HG02763 (cell line): ENCODE measurements at regions not wholly inside any gene's neighbourhood (a gene's known extent, or its start where the extent isn't known, plus 50 kb on each side); places are given as distances from the start of the nearest gene placed in this dataset.

ENCODE experiments used
- ATAC-seq: cut with Tn5 transposase; IDR thresholded peaks from one replicate; pipeline ENCODE4 v1.9.1; 2021; ENCODE audit warnings: mild to moderate bottlenecking, moderate library complexity; ENCODE audit not compliant: unreplicated experiment

GRCh38 chr9:7403839-7404487 is 395.6 kb downstream of the DMAC1 start:
- no peak for ATAC-seq

GRCh38 chr9:7403028-7403389 is 396.6 kb downstream of the DMAC1 start:
- no peak for ATAC-seq

DNA sequence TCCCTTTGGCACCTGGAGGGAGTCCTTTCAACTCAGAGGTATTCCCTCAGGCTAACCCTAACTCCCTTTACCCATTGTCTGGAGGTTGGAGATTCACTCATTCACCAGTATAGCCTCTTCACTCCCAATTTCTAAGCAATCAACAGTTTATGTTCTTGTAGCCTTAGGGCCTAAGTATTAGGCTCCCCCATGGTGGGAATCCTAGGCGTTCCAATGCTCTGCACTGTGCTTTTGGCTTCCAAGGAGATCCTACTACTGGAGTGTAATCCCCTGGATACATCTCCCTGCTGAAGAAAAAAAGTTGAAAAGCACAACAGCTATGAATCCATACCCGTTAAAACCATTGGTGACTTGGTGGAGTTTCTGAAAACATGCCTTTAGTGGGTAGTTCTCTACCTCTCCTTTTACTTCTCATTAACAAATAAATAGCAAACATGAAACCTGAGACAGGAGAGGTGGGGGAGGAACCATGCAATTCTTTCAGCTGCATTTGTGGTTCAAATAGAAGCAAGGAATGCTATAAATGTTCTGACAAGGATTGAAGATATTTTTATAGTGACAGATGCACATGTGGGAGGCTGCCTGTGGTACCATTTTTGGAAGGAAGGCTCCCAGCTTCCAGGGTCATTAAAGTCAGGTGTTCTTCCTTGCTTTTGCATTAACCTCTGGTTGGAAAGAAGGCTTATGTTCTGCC is 397.1 kb downstream of the DMAC1 start:
- no peak for ATAC-seq

DNA sequence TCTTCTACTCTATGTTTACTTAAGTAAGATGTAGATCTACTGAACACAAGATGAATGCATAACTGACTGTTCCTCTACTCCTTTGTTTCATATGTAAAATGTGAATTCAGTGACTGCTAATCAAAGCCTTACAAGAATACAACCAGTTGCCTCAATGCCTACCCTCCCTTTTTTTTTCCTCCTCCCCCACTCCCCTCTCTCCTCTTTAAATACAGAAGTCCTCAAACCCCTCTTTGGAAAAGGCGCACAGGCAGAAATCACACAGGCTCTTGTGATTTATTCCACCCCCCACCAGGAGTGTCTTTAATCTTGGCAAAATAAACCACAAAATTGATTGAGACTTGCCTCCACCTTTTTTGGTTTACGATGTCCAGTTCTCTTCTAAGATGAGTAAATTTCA is 398.5 kb downstream of the DMAC1 start:
- no peak for ATAC-seq

DNA sequence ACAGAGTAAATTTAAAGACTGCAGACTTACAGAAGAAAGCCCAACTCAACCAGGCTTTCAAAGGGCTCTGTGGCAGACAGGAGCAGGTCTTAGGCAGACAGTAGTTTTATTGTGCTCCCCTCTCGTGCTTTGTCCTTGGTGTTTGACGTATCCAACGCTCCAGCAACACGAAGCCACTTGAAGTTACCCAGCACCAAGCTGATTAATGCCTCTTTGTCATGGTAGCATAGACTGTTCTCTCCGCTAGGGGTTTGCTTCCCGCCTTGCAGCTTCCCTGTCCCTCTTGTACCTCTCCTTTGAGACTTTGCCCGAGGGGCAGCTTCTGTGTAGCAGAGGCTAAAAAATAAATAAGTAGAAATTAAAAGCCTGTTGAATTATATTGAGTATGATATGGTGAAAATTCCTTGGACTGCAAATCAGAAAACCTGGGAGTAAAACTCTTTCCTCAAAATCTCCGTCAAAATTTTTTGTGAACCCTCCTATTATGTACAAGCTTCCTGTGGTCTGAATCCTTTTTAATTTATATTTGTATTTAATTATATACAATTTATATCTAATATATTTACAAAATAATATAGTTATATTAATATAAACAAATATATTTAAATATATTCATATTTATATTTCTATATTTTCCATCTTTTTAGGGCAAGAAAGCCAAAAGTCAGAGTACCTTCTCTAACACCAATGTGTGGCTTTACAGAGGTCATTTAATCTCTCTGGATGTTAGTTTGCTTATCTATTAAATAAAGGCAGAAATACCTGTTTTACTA is 405.4 kb downstream of the DMAC1 start:
- ATAC-seq = no peak

DNA sequence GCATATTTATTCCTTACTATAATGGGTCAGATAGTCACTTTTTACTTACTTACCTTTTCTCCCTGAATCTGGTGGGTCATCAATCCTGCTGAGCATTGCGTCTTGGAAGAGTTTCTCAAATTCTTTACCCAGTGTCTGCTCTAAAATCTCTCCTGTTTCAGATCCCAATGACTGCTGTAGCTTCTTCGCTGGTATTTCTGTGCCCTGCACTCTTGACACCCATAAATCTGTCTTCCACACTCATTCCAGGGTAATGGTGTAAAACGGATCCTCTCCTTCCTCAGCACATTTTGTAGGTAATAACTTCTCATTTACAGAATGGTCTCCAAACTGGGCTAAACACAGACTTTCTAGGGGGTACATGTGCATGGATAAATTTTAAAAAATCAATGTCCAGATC is 407.4 kb downstream of the DMAC1 start:
- ATAC-seq = no peak

- no peak for ATAC-seq
Observed at GRCh38 chr9:7388755-7389154, 410.8 kb downstream of the DMAC1 start.

DNA sequence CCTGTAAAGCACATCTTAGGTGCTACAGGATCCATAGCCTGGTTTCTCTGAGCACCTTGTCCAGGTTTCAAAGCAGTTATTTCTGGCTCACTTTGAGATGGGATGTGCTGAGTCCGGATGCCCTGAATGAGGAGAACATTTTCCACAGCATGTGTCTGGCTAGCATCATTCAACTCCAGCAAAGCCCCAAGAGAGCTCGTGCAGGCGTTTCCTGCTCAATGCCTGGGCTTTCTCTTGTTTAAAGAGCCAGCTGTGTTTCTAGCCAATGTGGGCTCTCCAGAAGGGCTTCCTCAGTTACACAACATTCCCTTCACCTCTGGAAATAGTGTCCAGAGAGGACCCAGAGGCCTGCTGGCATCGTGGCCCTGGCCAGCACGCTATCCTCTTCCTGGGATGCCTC is 411.7 kb downstream of the DMAC1 start:
- ATAC-seq = no peak

GRCh38 chr9:7382304-7382703 is 417.3 kb downstream of the DMAC1 start:
- ATAC-seq = no peak

DNA sequence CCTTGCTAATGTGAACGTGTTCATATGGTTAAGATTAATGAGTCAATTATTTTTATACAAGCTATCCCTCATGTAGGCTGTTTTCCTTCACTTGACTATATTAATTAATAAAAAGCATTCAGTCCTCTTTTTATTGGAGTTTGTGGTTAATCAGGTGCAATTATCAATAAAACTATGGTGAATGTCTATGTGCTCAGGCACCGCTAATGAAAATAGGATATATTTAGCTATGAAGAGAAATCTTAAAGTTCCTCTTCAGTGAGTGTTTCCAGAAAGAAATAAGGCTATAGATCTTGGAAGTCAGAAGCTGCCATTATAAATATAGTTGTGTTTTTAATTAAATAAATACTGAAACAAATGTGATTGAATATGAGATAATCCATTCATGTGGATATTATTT is 422.1 kb downstream of the DMAC1 start:
- ATAC-seq = no peak

GRCh38 chr9:7376833-7377232 is 422.7 kb downstream of the DMAC1 start:
- no peak for ATAC-seq

DNA sequence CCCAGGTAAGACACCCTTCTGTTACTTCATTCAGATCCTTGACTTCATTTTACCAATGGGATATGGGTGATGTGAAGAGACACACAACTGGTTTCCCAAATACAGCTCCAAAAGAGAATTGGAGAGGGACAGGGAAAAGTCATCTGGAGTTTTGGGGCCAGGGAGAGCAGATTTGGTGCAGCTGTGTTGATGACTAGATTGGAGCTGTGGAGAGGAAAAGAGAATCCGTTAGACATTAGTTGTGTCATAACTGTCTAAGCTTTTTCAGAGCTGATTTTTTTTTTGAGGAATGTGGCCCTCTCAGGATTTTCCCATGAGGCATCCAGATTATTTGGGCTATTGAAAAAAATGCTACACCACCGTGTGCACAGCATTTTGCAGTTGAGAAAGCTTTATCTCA is 423.4 kb downstream of the DMAC1 start:
- ATAC-seq = no peak

- no peak for ATAC-seq
Observed at GRCh38 chr9:7375013-7375511, 424.5 kb downstream of the DMAC1 start.

DNA sequence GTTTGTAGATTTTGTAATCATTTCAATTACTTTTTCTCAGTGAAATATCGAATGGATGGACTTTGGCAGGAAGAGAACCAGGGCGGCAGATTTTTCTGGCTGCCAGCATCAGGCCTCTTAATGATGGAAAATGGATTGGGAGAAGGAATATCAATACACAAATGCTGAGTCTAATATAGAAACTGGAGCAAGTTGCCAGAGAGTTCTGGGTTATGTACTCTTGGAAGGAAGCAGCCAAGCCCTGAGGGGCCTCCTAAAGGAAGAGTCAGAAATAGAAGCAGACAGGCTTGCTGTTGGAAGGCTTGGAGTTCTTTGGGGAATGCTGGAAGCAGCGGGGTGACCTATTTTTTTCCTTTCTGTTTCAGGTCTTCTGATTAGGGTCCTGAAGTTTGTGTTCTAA is 428.6 kb downstream of the DMAC1 start:
- ATAC-seq = no peak

DNA sequence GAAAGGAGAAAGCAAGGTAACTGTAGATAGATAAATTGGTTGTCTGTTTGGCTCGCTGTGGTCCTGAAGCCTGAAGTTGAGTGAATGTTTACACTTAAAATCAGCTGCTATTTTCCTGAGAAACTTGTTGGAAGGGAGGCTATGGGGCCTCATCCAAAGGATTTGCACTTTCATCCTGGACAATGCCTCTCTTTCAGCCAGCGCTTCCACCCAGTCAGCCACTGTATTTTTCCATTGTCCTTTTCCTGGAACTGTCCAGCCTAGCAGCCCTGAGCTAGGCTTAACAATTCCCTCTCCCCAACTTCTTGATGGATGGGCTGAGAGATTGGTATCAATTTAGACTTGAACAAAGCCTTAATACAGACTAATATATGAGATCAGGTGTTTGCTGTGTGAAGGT is 429.2 kb downstream of the DMAC1 start:
- no peak for ATAC-seq

DNA sequence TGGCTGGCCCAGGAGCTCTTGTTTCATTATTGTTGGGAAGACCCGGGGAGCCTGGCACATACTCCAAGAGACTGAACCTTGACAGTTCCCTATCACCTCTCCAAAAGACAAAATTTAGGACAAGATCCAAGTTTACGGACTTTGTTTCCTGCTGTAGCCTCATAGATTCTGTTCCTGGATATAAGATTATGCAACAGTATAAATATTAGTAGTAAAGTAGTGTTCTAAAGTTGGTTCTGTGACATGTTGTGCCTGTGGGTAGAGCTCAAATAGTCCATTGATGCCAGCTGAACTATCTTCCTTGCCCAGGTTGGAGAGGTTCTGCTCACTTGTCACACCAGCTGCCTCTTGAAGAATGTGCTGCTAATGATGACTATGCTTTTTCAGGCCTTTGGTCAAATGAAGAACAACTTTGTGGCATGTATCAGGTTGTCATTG is 430.2 kb downstream of the DMAC1 start:
- no peak for ATAC-seq

- no peak for ATAC-seq
Observed at GRCh38 chr9:7368410-7369292, 430.9 kb downstream of the DMAC1 start.

- ATAC-seq = no peak
Observed at GRCh38 chr9:7367726-7368125, 431.9 kb downstream of the DMAC1 start.

DNA sequence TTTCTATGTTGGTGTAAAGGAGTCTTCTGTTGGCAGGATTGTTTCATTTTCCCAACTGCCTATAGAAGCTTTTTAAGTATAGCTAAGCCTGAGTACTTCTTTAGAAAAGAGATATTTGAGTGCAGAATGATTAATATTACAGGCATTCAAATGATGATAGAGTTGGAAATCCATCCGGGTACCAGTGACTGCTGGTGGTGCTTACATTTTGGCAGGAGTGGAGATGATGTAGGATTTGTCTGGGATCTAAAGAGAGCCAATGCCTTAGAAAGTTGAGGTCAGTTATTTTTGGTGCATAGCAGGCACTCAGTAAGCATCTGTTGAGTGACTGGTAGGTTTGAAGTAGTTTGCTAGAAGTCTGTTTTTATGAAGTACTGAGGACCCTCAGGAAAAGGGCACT is 433.5 kb downstream of the DMAC1 start:
- ATAC-seq = no peak

DNA sequence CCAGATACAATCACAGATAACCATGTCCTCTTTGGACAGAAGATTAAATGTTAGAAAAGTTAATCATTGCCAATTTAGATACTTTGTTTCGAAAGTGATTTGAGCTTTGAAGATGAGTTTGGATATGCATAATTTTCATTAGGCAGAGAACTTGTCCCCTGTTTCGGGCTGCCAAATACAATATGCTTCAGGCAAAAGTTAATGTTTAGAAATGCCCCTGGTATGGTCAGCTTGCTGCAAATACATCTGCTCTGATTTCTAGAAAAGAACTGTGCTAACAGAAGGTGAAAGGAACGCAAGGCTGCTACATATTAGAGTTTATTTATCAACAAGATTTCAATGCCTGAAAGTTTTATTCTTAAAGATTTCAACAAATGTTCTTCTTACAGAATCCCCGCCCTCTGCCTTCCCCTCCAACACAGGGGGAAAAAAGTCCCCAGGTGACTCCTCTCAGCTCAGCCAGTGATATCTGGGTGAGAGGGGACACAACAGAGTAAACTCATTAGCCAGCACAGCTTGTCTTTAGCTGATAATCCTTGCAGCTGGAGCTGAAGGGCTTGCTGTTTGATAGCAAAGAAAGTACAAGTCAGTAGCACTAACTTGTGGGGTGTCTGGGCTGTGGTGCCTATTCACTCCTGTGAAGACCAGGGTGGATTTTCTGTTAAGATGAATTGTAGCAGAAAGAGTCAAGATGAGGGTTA is 435.7 kb downstream of the DMAC1 start:
- ATAC-seq = no peak
